ENCODE measurements at regions not wholly inside any gene's neighbourhood (a gene's known extent, or its start where the extent isn't known, plus 50 kb on each side); places are given as distances from the start of the nearest gene placed in this dataset.

DNA sequence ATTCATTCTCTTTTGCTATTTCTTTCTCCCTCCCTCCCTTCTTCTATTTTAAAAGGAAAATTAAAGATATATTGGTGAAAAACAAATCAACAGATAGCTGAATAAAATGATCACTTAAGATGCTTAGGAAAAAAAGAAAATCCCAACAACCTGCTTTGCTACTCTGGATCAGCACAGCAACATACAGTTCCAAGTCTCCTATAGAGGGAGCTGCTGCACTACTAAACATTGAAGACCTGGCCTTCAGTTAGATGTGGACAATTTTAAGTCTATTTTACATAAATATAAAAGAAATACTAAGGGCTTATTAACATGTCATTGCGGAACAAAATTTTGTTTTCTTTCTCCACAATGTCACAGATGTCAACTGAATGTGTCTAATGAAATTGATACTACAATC is 226.4 kb downstream of the MAGEB5 start:
- ATAC-seq (ENCODE audit: low FRiP score in 2 of 2) (no peak), DNase-seq (no peak)
- H3K4me3 ChIP-seq: no peak overlapping the region
- 11 to 35% methylated on average over 1 of the region's 1 CpG for WGBS, 2 donors
- no peaks in the 10 kb centered on the region for H3K4me1 ChIP-seq
- no peaks in the 10 kb centered on the region for H3K9me3 ChIP-seq
- H3K27ac ChIP-seq: no peak overlapping the region
- no peaks in the 10 kb centered on the region for H3K36me3 ChIP-seq
- no peak for TF ChIP-seq POLR2AphosphoS5 (IDR thresholded peaks at IDR 0.05)
- TF ChIP-seq POLR2A (IDR thresholded peaks at IDR 0.05): no peak
- TF ChIP-seq, protein P1, sequence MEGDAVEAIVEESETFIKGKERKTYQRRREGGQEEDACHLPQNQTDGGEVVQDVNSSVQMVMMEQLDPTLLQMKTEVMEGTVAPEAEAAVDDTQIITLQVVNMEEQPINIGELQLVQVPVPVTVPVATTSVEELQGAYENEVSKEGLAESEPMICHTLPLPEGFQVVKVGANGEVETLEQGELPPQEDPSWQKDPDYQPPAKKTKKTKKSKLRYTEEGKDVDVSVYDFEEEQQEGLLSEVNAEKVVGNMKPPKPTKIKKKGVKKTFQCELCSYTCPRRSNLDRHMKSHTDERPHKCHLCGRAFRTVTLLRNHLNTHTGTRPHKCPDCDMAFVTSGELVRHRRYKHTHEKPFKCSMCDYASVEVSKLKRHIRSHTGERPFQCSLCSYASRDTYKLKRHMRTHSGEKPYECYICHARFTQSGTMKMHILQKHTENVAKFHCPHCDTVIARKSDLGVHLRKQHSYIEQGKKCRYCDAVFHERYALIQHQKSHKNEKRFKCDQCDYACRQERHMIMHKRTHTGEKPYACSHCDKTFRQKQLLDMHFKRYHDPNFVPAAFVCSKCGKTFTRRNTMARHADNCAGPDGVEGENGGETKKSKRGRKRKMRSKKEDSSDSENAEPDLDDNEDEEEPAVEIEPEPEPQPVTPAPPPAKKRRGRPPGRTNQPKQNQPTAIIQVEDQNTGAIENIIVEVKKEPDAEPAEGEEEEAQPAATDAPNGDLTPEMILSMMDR (IDR thresholded peaks at IDR 0.05): no peak
- H3K27me3 ChIP-seq: no peaks in the 10 kb centered on the region

DNA sequence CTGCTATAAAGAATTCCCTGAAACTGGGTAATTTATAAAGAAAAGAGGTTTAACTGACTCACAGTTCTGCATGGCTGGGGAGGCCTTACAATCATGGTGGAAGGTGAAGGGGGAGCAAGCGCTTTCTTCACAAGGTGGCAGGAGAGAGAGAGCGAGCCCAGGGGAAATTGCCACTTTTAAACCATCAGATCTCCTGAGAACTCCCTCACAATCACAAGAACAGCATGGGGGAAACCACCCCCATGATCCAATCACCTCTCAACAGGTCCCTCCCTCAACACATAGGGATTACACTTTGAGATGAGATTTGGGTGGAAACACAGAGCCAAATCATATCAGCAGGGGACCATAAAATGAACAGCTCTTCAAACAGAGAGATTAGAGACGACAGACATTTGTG is 198.6 kb downstream of the MAGEB5 start:
- DNase-seq (no peak), ATAC-seq (ENCODE audit: low FRiP score in 2 of 2) (no peak)
- TF ChIP-seq EP300 (IDR thresholded peaks at IDR 0.05) (no peak), POLR2A (IDR thresholded peaks at IDR 0.05) (no peak), POLR2AphosphoS5 (IDR thresholded peaks at IDR 0.05) (no peak)
- TF ChIP-seq, protein P1 (IDR thresholded peaks at IDR 0.05): no peak
- H3K4me3 ChIP-seq: no peak overlapping the region
- H3K27me3 ChIP-seq: no peaks in the 10 kb centered on the region
- H3K27ac ChIP-seq: no peak overlapping the region
- H3K4me1 ChIP-seq: no peaks in the 10 kb centered on the region
- H3K36me3 ChIP-seq: no peaks in the 10 kb centered on the region
- 62 to 68% methylated on average over 3 of the region's 3 CpGs for WGBS, 2 donors
- H3K9me3 ChIP-seq: peaks cover 0 to 8% (median 0%) of the 10 kb centered on the region in 4 donors

DNA sequence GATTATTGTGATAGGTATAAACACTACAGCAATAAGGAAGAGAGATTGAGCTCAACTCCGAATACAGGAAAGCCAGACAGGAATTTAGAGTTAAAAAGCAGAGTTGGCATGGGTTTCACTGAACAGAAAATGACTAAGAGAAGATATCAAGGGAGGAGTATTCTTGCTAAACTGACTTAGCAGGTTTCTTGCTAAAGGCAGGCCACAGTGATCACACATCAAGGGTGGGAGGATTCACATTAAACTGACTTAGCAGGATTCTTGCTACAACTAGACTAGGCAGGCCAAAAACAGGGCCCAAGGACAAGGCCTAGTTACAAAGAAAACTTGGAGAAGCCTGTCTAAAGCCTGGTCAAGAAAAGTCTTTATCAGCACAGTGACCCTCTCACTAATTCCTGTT is 195.1 kb downstream of the MAGEB5 start:
- no peaks in the 10 kb centered on the region for H3K27me3 ChIP-seq
- no peak overlapping the region for H3K4me3 ChIP-seq
- no peak for TF ChIP-seq POLR2AphosphoS5 (IDR thresholded peaks at IDR 0.05)
- TF ChIP-seq, protein P1 (IDR thresholded peaks at IDR 0.05): no peak
- no peak for TF ChIP-seq POLR2A (IDR thresholded peaks at IDR 0.05)
- TF ChIP-seq EP300 (IDR thresholded peaks at IDR 0.05): no peak
- ATAC-seq (ENCODE audit: low FRiP score in 2 of 2): no peak
- no peak overlapping the region for H3K27ac ChIP-seq
- H3K36me3 ChIP-seq: no peaks in the 10 kb centered on the region
- H3K4me1 ChIP-seq: no peaks in the 10 kb centered on the region
- H3K9me3 ChIP-seq: no peaks in the 10 kb centered on the region
- DNase-seq: no peak
- WGBS, 2 donors: 51 to 58% methylated on average over 1 of the region's 1 CpG

DNA sequence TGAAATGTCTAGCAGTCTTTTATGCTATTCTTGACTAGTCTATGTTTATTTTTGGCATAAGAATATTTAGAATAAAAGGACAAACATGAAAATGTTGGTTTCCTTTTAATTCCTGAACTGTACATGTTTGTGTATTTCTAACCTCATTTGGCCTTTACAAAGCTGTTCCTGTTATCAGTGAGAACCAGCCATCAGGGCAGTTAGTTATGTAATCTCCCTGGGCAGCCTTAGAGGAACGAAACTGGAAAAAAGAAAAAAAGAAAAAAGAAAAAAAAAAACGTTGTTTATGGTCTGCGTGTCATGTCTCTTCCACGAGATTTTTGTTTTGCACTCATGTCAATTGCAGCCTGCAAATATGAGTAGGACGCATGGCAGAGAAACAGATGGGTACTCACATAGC is 193.7 kb downstream of the MAGEB5 start:
- Histone ChIP-seq H3K36me3 (no peaks in the 10 kb centered on the region), H3K4me1 (no peaks in the 10 kb centered on the region), H3K27me3 (no peaks in the 10 kb centered on the region), H3K27ac (no peak overlapping the region), H3K9me3 (no peaks in the 10 kb centered on the region), H3K4me3 (no peak overlapping the region)
- TF ChIP-seq POLR2AphosphoS5 (IDR thresholded peaks at IDR 0.05) (no peak), EP300 (IDR thresholded peaks at IDR 0.05) (no peak), POLR2A (IDR thresholded peaks at IDR 0.05) (no peak)
- TF ChIP-seq, protein P1 (IDR thresholded peaks at IDR 0.05): no peak
- ATAC-seq (ENCODE audit: low FRiP score in 2 of 2) (no peak), DNase-seq (no peak)
- WGBS, 2 donors: 36% methylated on average over 5 of the region's 5 CpGs

DNA sequence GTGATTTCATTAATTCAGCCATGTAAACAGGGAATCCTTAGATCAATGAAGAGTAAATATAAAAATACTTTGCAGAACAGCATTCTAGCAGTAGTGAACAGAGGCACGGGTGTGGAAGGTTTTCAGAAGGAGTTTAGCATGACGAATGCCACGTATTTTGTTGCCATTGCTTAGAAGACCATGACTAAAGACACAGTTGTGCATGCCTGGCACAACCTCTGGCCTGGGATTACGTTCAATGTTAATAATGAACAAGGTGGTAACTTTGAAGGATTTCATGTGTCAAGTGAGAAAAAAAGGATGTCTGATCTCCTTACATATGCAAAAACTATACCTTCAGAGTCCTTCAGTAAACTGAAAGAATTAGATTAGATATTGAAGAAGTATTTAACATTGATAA is 171.9 kb downstream of the MAGEB5 start:
- DNase-seq (no peak), ATAC-seq (ENCODE audit: low FRiP score in 2 of 2) (no peak)
- TF ChIP-seq, protein P1 (IDR thresholded peaks at IDR 0.05): no peak
- TF ChIP-seq EP300 (IDR thresholded peaks at IDR 0.05) (no peak), POLR2A (IDR thresholded peaks at IDR 0.05) (no peak), POLR2AphosphoS5 (IDR thresholded peaks at IDR 0.05) (no peak)
- H3K27ac ChIP-seq: no peak overlapping the region
- H3K27me3 ChIP-seq: no peaks in the 10 kb centered on the region
- H3K4me1 ChIP-seq: no peaks in the 10 kb centered on the region
- no peak overlapping the region for H3K4me3 ChIP-seq
- no peaks in the 10 kb centered on the region for H3K36me3 ChIP-seq
- 72 to 86% methylated on average over 4 of the region's 4 CpGs for WGBS, 2 donors
- H3K9me3 ChIP-seq: no peaks in the 10 kb centered on the region
